Activated CD4-positive, alpha-beta T cell treated with anti-CD3 and anti-CD28 coated beads, Interleukin-2, Interleukin-6, amounts not matched to agents 100 ng/mL and 50 ng/mL, durations not matched to agents 16 hours and 8 hours (primary cell): ENCODE measurements at regions not wholly inside any gene's neighbourhood (a gene's known extent, or its start where the extent isn't known, plus 50 kb on each side); places are given as distances from the start of the nearest gene placed in this dataset.

ENCODE experiments used
- DNase-seq: peaks from one replicate; pipeline ENCODE4 v3.0.0-alpha.2; 2020

GRCh38 chr3:44065311-44066094 is 176.2 kb upstream of the TOPAZ1 start:
- no peak for DNase-seq

DNA sequence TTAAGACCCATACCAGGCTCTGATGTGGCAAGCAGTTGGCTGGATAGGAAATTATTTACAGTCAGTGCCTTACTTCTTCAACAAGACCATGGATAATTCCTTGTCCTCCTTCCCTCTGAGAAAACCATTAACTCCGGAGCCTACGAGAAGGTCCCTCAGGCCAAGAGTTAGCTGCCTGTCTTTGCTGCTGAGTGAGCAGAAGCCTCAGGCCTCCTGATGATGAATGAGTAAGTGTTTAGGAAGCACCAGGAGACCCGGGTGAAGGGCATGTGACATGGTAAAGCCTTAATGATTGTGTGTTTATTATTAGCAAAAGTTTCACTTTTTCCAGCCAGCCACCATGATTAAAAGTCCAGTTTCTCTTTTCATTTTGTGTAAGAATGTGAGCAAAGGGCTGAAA is 174.9 kb upstream of the TOPAZ1 start:
- no peak for DNase-seq

- no peak for DNase-seq
Measured at GRCh38 chr3:44067431-44067830, 174.3 kb upstream of the TOPAZ1 start.

GRCh38 chr3:44068753-44069152 is 172.9 kb upstream of the TOPAZ1 start:
- DNase-seq, result no peak

GRCh38 chr3:44069276-44069675 is 172.4 kb upstream of the TOPAZ1 start:
- DNase-seq, result no peak

DNA sequence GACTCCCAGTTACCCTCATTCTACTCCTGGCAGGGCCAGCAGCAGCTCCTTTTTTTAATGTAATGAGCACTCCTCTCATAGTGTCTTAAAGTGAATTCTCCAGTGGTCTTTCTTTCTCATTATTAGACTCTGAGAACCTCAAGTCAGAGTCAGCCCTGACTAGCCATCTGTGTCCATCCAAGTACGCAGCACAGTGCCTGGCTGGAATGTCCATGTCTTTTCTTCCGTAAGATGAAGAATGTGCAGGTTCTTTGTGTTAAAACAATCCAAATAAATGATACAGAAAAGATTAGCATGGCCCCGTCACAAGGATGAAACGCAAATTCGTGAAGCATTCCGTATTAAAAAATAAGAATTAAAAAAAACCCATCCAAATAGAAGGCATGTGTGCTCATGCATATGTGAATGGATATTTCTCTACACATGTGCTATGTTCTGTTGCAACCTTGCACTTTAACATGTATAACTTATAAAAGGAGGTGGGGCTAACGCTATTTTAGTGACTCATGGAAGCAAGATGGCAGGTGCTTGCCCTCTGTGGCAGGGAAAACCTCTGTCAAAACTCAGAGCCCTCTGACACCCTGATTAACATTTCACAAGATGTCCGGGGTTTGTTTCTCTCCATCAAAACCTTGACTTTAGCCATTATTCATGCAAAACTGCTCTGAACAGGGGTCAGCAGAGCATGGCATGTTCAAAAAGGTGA is 170.7 kb upstream of the TOPAZ1 start:
- DNase-seq, result no peak

DNA sequence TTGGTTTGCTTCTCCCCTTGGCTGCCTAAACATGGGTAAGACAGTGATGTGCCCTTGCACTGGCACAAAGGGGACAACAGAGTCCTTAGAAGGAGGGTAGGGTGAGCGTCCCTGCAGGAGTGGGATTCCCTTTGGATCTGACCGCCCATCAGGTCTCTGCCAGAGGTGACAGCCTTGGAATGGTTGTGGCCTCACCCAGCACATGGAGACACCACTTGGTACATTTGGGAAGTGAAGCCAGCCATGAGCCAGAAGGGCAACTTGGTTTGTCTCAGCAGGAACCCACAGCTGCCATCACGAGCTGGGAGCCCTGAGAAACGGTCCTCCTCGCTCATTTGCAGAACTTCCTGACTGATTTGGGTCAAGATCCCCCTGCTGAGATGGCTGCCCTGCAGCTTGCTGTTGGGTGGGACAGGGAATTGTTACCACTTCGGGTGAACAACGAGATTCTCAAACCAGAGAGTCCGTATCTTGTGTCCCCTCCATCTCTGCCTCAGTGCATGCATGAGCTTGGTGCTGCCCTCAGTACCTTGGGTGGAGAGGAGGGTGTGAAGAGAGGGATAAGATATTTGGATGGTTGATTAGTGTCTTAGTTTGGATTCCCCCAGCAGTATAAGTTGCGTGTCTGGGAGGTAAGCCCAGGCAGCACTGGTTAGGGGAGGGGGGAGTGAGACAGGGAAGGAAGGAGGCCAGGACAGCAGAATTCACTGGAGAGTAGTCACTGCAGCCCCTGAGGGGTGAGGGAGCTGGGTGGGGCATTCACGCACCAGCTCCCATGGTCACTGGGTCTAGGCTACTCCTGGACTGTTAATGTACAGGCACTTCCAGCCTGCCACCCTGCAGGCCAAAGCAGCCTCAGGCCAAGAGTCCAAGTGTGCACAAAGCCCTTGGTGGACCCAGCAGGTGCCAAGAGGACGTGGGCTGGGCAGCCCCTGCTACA is 168.8 kb upstream of the TOPAZ1 start:
- DNase-seq, result no peak

GRCh38 chr3:44074181-44074580 is 167.5 kb upstream of the TOPAZ1 start:
- DNase-seq, result no peak

DNA sequence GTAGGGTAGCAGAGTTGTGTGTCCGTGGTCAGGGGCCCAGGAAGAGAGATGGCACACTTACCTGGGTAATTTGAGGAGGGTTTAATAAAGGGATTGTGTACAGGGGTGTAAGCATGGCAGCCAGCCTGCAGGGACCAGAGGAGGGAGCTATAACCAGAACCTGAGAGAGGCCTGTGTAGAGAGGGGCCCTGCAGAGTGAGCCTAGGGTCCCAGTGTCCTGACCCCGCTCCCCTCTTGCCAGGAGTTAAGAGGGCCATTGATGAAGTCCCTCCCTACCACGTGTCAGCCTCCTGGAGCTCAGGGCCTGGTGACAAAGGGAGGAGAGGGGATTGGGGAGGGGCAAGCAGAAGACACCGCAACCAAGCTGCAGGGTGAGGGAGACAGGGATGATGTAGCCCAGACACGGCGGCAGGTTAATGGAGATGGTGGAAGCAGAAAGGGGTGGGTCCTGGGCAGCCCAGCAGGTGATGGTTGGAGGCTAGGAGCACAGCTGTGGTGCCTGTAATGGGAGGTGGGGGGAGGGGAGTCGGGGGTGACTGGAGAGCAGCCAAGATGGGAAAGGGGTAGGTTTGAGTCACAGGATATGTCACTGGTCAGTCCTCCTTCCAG is 165.4 kb upstream of the TOPAZ1 start:
- DNase-seq, result no peak

DNA sequence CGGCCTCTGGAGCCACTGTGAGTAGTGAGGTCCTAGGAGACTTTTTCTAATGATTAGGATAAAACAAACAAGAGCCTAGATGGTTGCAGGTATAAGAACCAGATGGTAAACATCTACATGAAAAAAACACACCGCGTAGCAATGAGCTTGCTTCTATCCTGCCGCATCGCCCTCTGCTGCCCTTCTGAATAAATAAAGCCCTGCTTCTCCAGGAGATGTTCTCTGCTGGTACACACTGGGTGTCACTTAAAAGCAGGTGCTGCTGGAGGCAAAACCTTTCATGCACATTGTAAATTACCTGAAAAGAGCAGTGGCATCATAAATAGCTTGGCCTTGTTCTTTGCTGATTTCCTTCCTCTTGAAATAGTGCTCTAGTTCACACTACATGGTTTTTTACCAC is 164.4 kb upstream of the TOPAZ1 start:
- DNase-seq, result no peak

DNA sequence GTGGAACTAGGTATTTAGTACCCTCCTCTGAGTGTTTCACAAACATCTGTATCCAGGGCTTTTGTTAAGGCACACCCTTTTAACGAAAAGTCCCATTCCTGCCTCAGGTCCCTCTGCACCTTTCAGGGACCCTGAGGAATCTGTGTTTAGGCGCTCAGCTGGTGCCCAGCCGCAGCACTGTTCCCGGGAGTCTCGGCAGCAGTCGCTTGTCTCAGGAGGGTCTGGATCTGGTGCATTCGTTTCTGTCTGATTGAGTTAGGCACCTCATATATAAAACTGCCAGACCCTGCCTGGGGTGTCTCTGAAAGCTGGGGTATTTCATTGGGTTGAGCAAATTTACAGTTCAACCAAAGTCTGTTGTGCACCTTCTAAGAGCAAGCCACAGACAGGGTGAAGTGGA is 162.8 kb upstream of the TOPAZ1 start:
- no peak for DNase-seq

DNA sequence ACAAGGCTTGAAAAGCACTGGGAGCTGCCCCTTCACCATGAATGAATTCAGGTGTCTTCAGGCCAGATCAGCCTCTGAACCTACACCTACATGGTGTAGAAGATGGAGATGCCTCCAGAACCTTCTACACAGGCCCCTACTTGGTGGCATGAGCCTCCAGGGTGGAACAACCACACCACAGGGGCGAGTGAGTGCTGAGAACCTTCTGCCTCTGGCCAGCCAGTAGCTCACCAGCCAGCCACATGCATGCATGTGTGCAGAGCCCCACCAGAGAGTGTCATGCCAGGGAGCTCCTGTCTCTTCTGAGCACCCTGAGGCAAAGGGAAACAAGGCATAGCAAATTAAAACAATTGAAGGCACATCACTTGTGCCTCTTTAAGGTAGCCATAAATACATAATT is 161.8 kb upstream of the TOPAZ1 start:
- no peak for DNase-seq

GRCh38 chr3:44080474-44081072 is 161.1 kb upstream of the TOPAZ1 start:
- no peak for DNase-seq

- DNase-seq, result no peak
Measured at GRCh38 chr3:44090036-44090435, 151.7 kb upstream of the TOPAZ1 start.

GRCh38 chr3:44092497-44092896 is 149.2 kb upstream of the TOPAZ1 start:
- DNase-seq, result peak; percentile 23

- DNase-seq, result no peak
Measured at GRCh38 chr3:44093531-44093930, 148.2 kb upstream of the TOPAZ1 start.

DNA sequence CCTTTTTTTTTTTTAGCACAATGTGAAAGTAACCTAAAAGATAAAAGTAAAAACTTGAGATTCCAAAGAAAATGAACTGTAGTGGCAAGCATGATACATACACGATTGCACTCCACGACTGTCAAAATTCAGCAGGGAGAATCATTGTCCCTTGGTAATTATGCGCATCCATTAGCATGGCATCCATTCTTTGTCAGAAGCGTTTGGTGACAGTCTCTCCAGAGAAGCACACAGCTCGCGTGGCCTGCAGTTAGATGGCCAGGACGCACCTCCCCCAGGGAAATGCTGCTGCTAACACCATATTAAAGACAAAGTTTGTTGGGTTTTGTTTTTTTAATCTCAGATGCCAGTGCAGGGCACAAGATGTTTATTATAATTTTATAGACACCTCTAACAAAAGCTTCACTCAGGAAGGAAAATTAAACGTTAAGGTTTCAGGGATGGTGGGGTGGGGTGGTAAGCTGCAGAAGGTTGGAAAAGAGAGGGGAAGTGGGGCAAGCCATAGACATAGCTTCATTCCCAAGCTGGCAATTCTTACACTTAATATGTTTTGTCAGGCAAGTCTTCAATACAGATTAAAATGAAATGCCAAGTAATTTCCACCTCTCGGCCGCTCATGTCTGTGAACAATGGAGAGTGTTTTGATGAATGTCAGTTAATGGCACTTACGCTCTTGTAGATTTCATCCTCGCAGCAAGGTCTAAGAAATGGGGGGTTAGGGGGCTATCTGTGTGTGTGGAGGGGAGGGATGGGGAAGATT is 142.8 kb upstream of the TOPAZ1 start:
- DNase-seq, result no peak

DNA sequence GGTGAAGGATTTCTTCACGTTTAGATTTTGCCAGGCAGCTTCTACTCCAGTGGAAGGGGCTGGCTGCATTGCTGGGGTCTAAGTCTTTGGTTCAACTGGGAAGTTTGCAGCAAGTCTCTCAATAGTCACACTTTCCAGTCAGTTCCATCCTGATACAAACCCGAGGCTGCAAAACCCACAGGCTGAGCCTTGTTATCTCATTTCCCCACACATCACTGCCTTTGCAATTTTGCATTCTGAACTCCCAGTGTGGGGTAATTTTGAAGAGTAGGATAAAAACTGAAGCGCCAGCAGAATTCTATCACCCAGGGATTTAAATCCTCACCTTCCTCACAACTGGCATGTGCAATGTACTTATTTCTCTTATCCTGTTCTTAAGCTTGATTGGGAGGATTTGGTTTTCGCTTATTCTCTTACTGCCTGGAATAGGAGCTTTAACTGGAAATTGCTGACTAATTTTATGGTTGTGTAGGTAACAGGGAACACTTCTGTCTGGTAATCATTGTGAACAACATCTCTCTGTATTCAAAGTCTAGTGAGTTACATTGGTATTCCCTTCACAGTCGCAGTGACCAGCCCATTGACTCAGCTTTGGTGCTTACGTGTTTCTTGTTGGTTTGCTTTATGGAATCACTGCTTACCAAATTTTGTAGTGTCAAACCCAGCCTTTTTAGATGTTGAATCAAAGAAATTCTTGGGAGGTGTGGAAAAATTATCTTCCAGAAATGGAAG is 142.0 kb upstream of the TOPAZ1 start:
- DNase-seq, result no peak

GRCh38 chr3:44100298-44100695 is 141.4 kb upstream of the TOPAZ1 start:
- no peak for DNase-seq

DNA sequence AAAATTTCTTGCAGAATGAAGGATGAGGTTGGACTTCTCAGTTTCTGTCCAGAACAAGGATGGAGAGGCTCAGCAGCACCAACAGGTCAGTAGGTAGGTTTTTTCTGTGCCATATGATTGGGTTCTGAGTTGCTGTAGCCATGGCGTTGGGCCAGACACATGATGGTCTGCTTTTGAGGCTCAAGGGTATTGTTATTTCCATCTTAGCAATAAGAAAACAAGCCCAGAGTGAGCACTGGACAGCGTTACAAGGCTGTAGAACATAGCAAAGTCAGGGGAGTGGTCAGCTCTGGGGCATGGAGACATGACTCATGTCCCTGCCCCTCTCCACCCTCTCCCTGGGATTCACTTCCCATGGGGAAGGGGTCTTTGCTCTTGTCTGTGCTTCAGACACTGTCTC is 137.6 kb upstream of the TOPAZ1 start:
- no peak for DNase-seq

- peak; percentile 82 for DNase-seq
Measured at GRCh38 chr3:44104668-44105321, 136.9 kb upstream of the TOPAZ1 start.
